GM10248 (cell line): ENCODE measurements at regions not wholly inside any gene's neighbourhood (a gene's known extent, or its start where the extent isn't known, plus 50 kb on each side); places are given as distances from the start of the nearest gene placed in this dataset.

Experiments
- CTCF ChIA-PET: fragments of 300-600 bp; sonication (Branson Sonifier 250); formaldehyde crosslinking; extraction: SDS; loops from one replicate; lab custom pipeline; 2021; ENCODE audit warnings: antibody characterized with exemption; lab: Yijun Ruan, JAX
- POLR2A ChIA-PET: fragments of 350-650 bp; sonication (Branson Sonifier 250); formaldehyde crosslinking; extraction: SDS; loops from one replicate; lab custom pipeline; 2020; ENCODE audit warnings: antibody characterized with exemption; lab: Yijun Ruan, JAX
- DNase-seq: peaks from one replicate; pipeline ENCODE4 v3.0.0; 2012; ENCODE audit errors: extremely low spot score
- CTCF ChIP-seq: IDR thresholded peaks from 2 replicates; pipeline ENCODE4 v1.5.1; 2012; ENCODE audit warnings: mild to moderate bottlenecking, low read depth; ENCODE audit errors: extremely low read depth, missing control alignments, control extremely low read depth

DNA sequence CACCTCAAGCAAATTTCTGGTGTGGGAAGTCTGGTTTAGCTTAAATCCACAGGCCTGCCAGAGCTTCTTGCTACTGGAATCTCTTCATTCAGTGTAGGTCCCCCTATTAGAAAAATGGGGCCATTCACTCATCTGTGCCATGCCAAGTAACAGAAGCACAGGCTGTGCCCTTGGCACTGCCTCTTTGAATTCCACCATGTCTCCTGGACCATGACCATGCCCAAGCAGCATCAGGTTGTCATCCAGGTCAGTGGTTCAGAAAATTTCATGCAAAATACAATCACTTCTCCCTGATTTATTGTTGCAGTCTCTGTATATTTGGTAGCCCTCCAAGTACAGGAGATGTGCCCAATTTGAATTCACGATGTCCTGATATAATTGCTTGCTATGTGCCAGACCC is 602.1 kb upstream of the ZNF385D start:
- no peak for DNase-seq
- CTCF ChIA-PET, result no interaction called here
- TF ChIP-seq CTCF, result no peak
- POLR2A ChIA-PET, result no interaction called here

GRCh38 chr3:22358334-22358733 is 607.3 kb upstream of the ZNF385D start:
- ChIA-PET POLR2A (no interaction called here), CTCF (no interaction called here)
- no peak for DNase-seq
- TF ChIP-seq CTCF, result no peak

GRCh38 chr3:22360164-22360563 is 609.2 kb upstream of the ZNF385D start:
- CTCF ChIA-PET, result interaction anchor here (1.2 kb wide), 1 partner anchor 12 kb away, joined by 4 read pairs; no protein-coding TSS in a partner anchor
- DNase-seq, result no peak
- POLR2A ChIA-PET, result no interaction called here
- no peak for TF ChIP-seq CTCF

GRCh38 chr3:22360970-22361369 is 610.0 kb upstream of the ZNF385D start:
- DNase-seq, result no peak
- POLR2A ChIA-PET, result no interaction called here
- CTCF ChIA-PET, result no interaction called here
- TF ChIP-seq CTCF, result no peak

- DNase-seq, result no peak
- CTCF ChIA-PET, result no interaction called here
- no peak for TF ChIP-seq CTCF
- POLR2A ChIA-PET, result no interaction called here
These were observed 610.5 kb upstream of the ZNF385D start for GRCh38 chr3:22361521-22361920.

DNA sequence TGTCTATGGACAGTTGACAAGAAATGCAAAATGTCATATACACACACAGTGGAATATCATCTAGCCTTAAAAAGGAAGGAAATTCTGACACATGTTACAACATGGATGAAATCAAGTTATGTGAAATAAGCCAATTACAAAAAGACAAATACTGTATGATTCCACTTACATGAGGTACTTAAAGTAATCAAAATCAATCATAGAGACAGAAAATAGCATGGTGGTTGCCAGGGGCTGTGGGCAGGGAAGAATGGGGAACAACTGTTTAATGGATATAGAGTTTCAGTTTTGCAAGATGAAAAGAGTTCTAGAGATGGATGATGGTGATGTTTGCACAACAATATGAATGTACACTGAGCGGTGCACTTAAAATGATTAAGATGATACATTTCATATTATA is 613.8 kb upstream of the ZNF385D start:
- DNase-seq, result no peak
- ChIA-PET CTCF (no interaction called here), POLR2A (no interaction called here)
- TF ChIP-seq CTCF, result no peak

- CTCF ChIA-PET, result no interaction called here
- TF ChIP-seq CTCF, result no peak
- POLR2A ChIA-PET, result no interaction called here
- no peak for DNase-seq
These were observed 615.8 kb upstream of the ZNF385D start for GRCh38 chr3:22366781-22367180.
